ENCODE measurements at regions not wholly inside any gene's neighbourhood (a gene's known extent, or its start where the extent isn't known, plus 50 kb on each side); places are given as distances from the start of the nearest gene placed in this dataset.

DNA sequence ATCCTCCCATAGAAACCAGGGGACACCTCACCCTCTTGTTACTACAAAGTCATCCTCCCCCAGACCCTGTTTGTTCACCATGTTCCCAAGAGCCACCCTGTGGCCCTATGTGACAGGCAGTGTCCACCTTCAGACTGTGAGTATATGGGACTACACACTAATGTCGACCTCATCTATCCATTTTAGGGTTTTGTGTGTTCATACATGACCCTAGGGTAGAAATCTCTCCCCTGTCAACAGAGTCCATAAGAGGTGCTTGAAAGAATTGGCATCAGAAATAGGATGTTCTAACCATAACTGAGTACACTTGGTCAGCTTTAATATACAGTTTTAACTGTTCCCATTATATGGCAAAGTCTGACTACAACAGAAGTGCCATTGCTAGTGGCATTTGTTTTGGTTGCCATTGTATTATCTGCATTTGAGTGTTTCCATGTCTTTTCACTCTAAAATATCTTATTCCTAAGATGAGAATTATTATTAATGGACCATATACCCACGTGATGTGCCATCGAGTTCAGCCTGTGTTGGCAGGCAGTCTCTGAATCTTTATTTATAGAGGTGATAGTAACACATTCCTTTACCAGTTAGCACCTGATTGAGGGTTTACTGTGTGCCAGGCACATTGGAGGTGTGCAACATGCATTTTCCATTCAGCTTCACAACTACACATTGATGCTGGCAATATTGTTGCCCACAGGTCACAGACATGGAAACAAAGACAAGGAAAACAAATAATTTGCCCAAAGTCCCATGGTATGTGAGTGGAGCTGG lies 590.6 kb upstream of the IGFBP3 start:
- no peak for FAIRE-seq
- H2BK120ac ChIP-seq (replicated peaks; ENCODE audit: low read depth, low read length) = no peak overlapping the region
- CTCF ChIA-PET (ENCODE audit: partially characterized antibody) = no interaction called here

More for the DNA sequence above, 590.6 kb upstream of the IGFBP3 start:
- Histone ChIP-seq H3K9me3 (ENCODE audit: insufficient read depth in 2 of 2, low read depth in 1 of 2, low read length in 1 of 2) (no peaks in the 10 kb centered on the region), H3K14ac (ENCODE audit: insufficient read length) (no peak overlapping the region), H3K18ac (ENCODE audit: extremely low read depth, low read length) (no peak overlapping the region), H3K4me3 (ENCODE audit: extremely low read depth in 1 of 4, insufficient read depth in 2 of 4, low read depth in 3 of 4, low read length in 4 of 4) (no peak overlapping the region), H3K56ac (replicated peaks; ENCODE audit: insufficient read length, low read depth, low read length) (no peak overlapping the region), H3K79me1 (ENCODE audit: low read depth, low read length) (no peaks in the 10 kb centered on the region), H2BK20ac (ENCODE audit: low read length) (no peak overlapping the region), H3K4ac (replicated peaks; ENCODE audit: insufficient read length, low read depth, low read length) (no peak overlapping the region), H2BK15ac (ENCODE audit: low read length) (no peak overlapping the region), H3K23me2 (ENCODE audit: low read depth, low read length) (no peaks in the 10 kb centered on the region), H2BK5ac (ENCODE audit: low read depth, low read length) (no peak overlapping the region), H3K27ac (ENCODE audit: low read depth, low read length) (no peak overlapping the region), H4K91ac (replicated peaks; ENCODE audit: insufficient read length, low read length) (no peak overlapping the region), H3K4me1 (replicated peaks in 1 of 4; ENCODE audit: control insufficient read depth in 3 of 4, insufficient read depth in 4 of 4, low read length in 3 of 4) (no peaks in the 10 kb centered on the region), H2BK12ac (ENCODE audit: low read depth, low read length) (no peak overlapping the region), H2AK5ac (ENCODE audit: low read depth, low read length) (no peak overlapping the region), H3K36me3 (ENCODE audit: control insufficient read depth in 2 of 4, insufficient read depth in 4 of 4, low read length in 3 of 4) (no peaks in the 10 kb centered on the region), H4K5ac (ENCODE audit: insufficient read length, low read depth, low read length) (no peak overlapping the region), H3K23ac (ENCODE audit: insufficient read length) (no peak overlapping the region), H3K27me3 (replicated peaks in 1 of 4; ENCODE audit: control insufficient read depth in 3 of 4, extremely low read depth in 1 of 4, insufficient read depth in 3 of 4, low read length in 3 of 4) (no peaks in the 10 kb centered on the region), H3K4me2 (ENCODE audit: insufficient read depth in 1 of 2, low read depth in 2 of 2, low read length in 2 of 2) (no peak overlapping the region), H2AFZ (ENCODE audit: low read length) (no peak overlapping the region), H3K9ac (replicated peaks in 1 of 4; ENCODE audit: extremely low read depth in 1 of 4, low read depth in 3 of 4, low read length in 3 of 4) (no peak overlapping the region), H4K20me1 (replicated peaks in 1 of 2; ENCODE audit: control insufficient read depth in 1 of 2, insufficient read depth in 2 of 2, low read length in 2 of 2) (no peaks in the 10 kb centered on the region), H3K79me2 (ENCODE audit: control insufficient read depth in 1 of 2, insufficient read depth in 2 of 2, low read length in 2 of 2) (no peaks in the 10 kb centered on the region), H4K8ac (ENCODE audit: extremely low read depth, insufficient read depth, low read length) (no peak overlapping the region)
- 85% methylated on average over 3 of the region's 3 CpGs; no CpG with 5 or more reads in 1 of the 2 experiments for WGBS, 2 experiments (ENCODE audit: extremely low coverage in 1 of 2, insufficient coverage in 1 of 2, insufficient read length in 1 of 2, insufficient replicate concordance in 2 of 2, low coverage in 1 of 2, low lambda C conversion rate in 2 of 2, missing lambda C conversion rate in 1 of 2)
- TF ChIP-seq RFX5 (IDR thresholded peaks at IDR 0.05; ENCODE audit: borderline replicate concordance, low read depth, low read length) (no peak), EP300 (IDR thresholded peaks at IDR 0.05; ENCODE audit: borderline replicate concordance in 1 of 2, low read depth in 2 of 2, low read length in 2 of 2) (no peak), SRF (IDR thresholded peaks at IDR 0.05; ENCODE audit: low read depth, low read length) (no peak), JUND (IDR thresholded peaks at IDR 0.05; ENCODE audit: low read length) (no peak), HDAC6 (IDR thresholded peaks at IDR 0.05; ENCODE audit: low read depth, low read length) (no peak), KDM4A (IDR thresholded peaks at IDR 0.05; ENCODE audit: low read depth, low read length, severe bottlenecking) (no peak), NRF1 (IDR thresholded peaks at IDR 0.05; ENCODE audit: low read depth, low read length) (no peak), EZH2 (IDR thresholded peaks at IDR 0.05; ENCODE audit: low read depth, low read length, severe bottlenecking) (no peak), ASH2L (IDR thresholded peaks at IDR 0.05; ENCODE audit: low read length) (no peak), CHD2 (IDR thresholded peaks at IDR 0.05; ENCODE audit: low read length) (no peak), BACH1 (IDR thresholded peaks at IDR 0.05; ENCODE audit: low read length) (no peak), BRCA1 (IDR thresholded peaks at IDR 0.05; ENCODE audit: low read depth, low read length) (no peak)
- TF ChIP-seq, protein P1, sequence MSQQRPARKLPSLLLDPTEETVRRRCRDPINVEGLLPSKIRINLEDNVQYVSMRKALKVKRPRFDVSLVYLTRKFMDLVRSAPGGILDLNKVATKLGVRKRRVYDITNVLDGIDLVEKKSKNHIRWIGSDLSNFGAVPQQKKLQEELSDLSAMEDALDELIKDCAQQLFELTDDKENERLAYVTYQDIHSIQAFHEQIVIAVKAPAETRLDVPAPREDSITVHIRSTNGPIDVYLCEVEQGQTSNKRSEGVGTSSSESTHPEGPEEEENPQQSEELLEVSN (IDR thresholded peaks at IDR 0.05) = no peak
- no peak for DNase-seq (ENCODE audit: low read depth in 1 of 2, low spot score in 2 of 2)
- POLR2A ChIA-PET (ENCODE audit: partially characterized antibody) = no interaction called here

All from H1 (cell line).